ENCODE measurements at regions not wholly inside any gene's neighbourhood (a gene's known extent, or its start where the extent isn't known, plus 50 kb on each side); places are given as distances from the start of the nearest gene placed in this dataset.

GRCh38 chr15:31448635-31448979 is 122.0 kb downstream of the KLF13 start:
- Mint-ChIP-seq H3K4me3 (no peak overlapping the region), H3K9me3 (no peaks in the 10 kb centered on the region), H3K27me3 (ENCODE audit: insufficient read depth) (no peaks in the 10 kb centered on the region), H3K4me1 (peaks cover 2% of the 10 kb centered on the region), H3K36me3 (ENCODE audit: low read depth) (no peaks in the 10 kb centered on the region), H3K27ac (no peak overlapping the region)
- Histone ChIP-seq H3K9me3 (ENCODE audit: control insufficient read depth, low read length) (no peaks in the 10 kb centered on the region), H3K9ac (ENCODE audit: extremely low read depth, low read length, poor library complexity, severe bottlenecking) (no peak overlapping the region), H3K4me3 (ENCODE audit: low read length) (no peak overlapping the region), H3K27ac (ENCODE audit: low read depth, low read length) (no peak overlapping the region), H3K4me1 (ENCODE audit: control insufficient read depth, insufficient read depth, low read length) (no peaks in the 10 kb centered on the region), H3K27me3 (ENCODE audit: control insufficient read depth, insufficient read depth, low read length, poor library complexity, severe bottlenecking) (no peaks in the 10 kb centered on the region), H3K36me3 (ENCODE audit: control insufficient read depth, insufficient read depth, low read length) (no peaks in the 10 kb centered on the region)
- no peak for DNase-seq
- WGBS, 2 experiments (ENCODE audit: insufficient coverage in 1 of 2, insufficient read length in 1 of 2) = 81 to 93% methylated on average over 4 to 5 of the region's 5 CpGs
- TF ChIP-seq CTCF (conservative IDR thresholded peaks at IDR 0.05) = no peak

- H3K27me3 ChIP-seq (ENCODE audit: control insufficient read depth, insufficient read depth, low read length, poor library complexity, severe bottlenecking) = no peaks in the 10 kb centered on the region
- Mint-ChIP-seq H3K27me3 (ENCODE audit: insufficient read depth) (no peaks in the 10 kb centered on the region), H3K36me3 (ENCODE audit: low read depth) (no peaks in the 10 kb centered on the region), H3K9me3 (no peaks in the 10 kb centered on the region), H3K4me1 (peaks cover 2% of the 10 kb centered on the region), H3K27ac (no peak overlapping the region), H3K4me3 (no peak overlapping the region)
- WGBS, 2 experiments (ENCODE audit: insufficient coverage in 1 of 2, insufficient read length in 1 of 2) = 91 to 92% methylated on average over 23 to 36 of the region's 36 CpGs
- no peak for TF ChIP-seq CTCF (conservative IDR thresholded peaks at IDR 0.05)
- no peak overlapping the region for H3K9ac ChIP-seq (ENCODE audit: extremely low read depth, low read length, poor library complexity, severe bottlenecking)
- no peak overlapping the region for H3K27ac ChIP-seq (ENCODE audit: low read depth, low read length)
- H3K9me3 ChIP-seq (ENCODE audit: control insufficient read depth, low read length) = no peaks in the 10 kb centered on the region
- no peak overlapping the region for H3K4me3 ChIP-seq (ENCODE audit: low read length)
- peak; percentile 29 for DNase-seq
- no peaks in the 10 kb centered on the region for H3K36me3 ChIP-seq (ENCODE audit: control insufficient read depth, insufficient read depth, low read length)
- no peaks in the 10 kb centered on the region for H3K4me1 ChIP-seq (ENCODE audit: control insufficient read depth, insufficient read depth, low read length)
These were observed 126.2 kb downstream of the KLF13 start for GRCh38 chr15:31452595-31453557.

GRCh38 chr15:31453558-31454318 is 127.1 kb downstream of the KLF13 start:
- Histone ChIP-seq H3K27ac (ENCODE audit: low read depth, low read length) (no peak overlapping the region), H3K9me3 (ENCODE audit: control insufficient read depth, low read length) (no peaks in the 10 kb centered on the region), H3K4me1 (ENCODE audit: control insufficient read depth, insufficient read depth, low read length) (no peaks in the 10 kb centered on the region), H3K9ac (ENCODE audit: extremely low read depth, low read length, poor library complexity, severe bottlenecking) (no peak overlapping the region), H3K27me3 (ENCODE audit: control insufficient read depth, insufficient read depth, low read length, poor library complexity, severe bottlenecking) (no peaks in the 10 kb centered on the region), H3K36me3 (ENCODE audit: control insufficient read depth, insufficient read depth, low read length) (no peaks in the 10 kb centered on the region), H3K4me3 (ENCODE audit: low read length) (no peak overlapping the region)
- H3K27ac Mint-ChIP-seq = no peak overlapping the region
- 95% methylated on average over 15 to 29 of the region's 29 CpGs for WGBS, 2 experiments (ENCODE audit: insufficient coverage in 1 of 2, insufficient read length in 1 of 2)
- H3K27me3 Mint-ChIP-seq (ENCODE audit: insufficient read depth) = peaks cover 4% of the 10 kb centered on the region
- DNase-seq = peak; percentile 24
- H3K9me3 Mint-ChIP-seq = no peaks in the 10 kb centered on the region
- TF ChIP-seq CTCF (conservative IDR thresholded peaks at IDR 0.05) = no peak
- H3K4me1 Mint-ChIP-seq = peaks cover 2% of the 10 kb centered on the region
- no peaks in the 10 kb centered on the region for H3K36me3 Mint-ChIP-seq (ENCODE audit: low read depth)
- no peak overlapping the region for H3K4me3 Mint-ChIP-seq

Data from endodermal cell (in vitro differentiated cells).